Adrenal gland (tissue), 9 donors: ENCODE measurements at regions not wholly inside any gene's neighbourhood (a gene's known extent, or its start where the extent isn't known, plus 50 kb on each side); places are given as distances from the start of the nearest gene placed in this dataset.

ENCODE experiments used
- DNase-seq, 7 donors: peaks; one replicate each; pipeline ENCODE4 v3.0.0-alpha.2; 2019 to 2020
- H3K27ac ChIP-seq, 5 donors: fragments of 200-600 bp; sonication (generic) in 4 of 5; 1 replicate in 3 of 5; 2 replicates in 2 of 5; pipeline versions ENCODE4 v1.5.1 to v1.8.0; 2016 to 2020; ENCODE audit warnings: mild to moderate bottlenecking in 1 of 5
- H3K27me3 ChIP-seq: fragments of 200-600 bp; 2 replicates; pipeline ENCODE4 v1.8.0; 2021
- H3K36me3 ChIP-seq, 2 donors: fragments of 200-600 bp; replicated peaks in 1 of 2; 1 replicate in 1 of 2; 2 replicates in 1 of 2; pipeline versions ENCODE4 v1.5.1 to v1.8.0; 2018 to 2022
- H3K4me1 ChIP-seq, 2 donors: fragments of 200-600 bp; replicated peaks in 1 of 2; 1 replicate in 1 of 2; 2 replicates in 1 of 2; pipeline versions ENCODE4 v1.5.1 to v1.8.0; 2018 to 2021
- H3K4me3 ChIP-seq, 4 donors: fragments of 200-600 bp; sonication (generic) in 3 of 4; one replicate each; pipeline ENCODE4 v1.5.1; 2016 to 2018
- H3K9me3 ChIP-seq, 3 donors: fragments of 200-600 bp; sonication (generic) in 1 of 3; replicated peaks in 1 of 3; 1 replicate in 2 of 3; 2 replicates in 1 of 3; pipeline versions ENCODE4 v1.5.1 to v1.8.0; 2016 to 2021
- CTCF ChIP-seq, 6 experiments: fragments of 450-650 bp in 4 of 6; fragments of 200-600 bp in 2 of 6; sonication (generic) in 1 of 6; IDR thresholded peaks; 1 replicate in 5 of 6; 2 replicates in 1 of 6; pipeline versions ENCODE4 v1.5.1 to v1.8.0; 2016 to 2021; ENCODE audit warnings: antibody characterized with exemption in 6 of 6, mild to moderate bottlenecking in 2 of 6, moderate library complexity in 1 of 6
- POLR2A ChIP-seq, 2 donors: fragments of 450-650 bp; IDR thresholded peaks; one replicate each; pipeline ENCODE4 v1.6.1; 2017; ENCODE audit warnings: antibody characterized with exemption in 2 of 2, mild to moderate bottlenecking in 2 of 2, moderate library complexity in 1 of 2
- WGBS, 4 donors: extraction: QIAGEN DNeasy Blood & Tissue Kit in 2 of 4; methylation state at CpG; one replicate each; pipeline versions ENCODE4 v1.1.5 to v1.1.7; 2013 to 2017; 5-methylcytosine and 5-hydroxymethylcytosine counted together
- intact Hi-C, 2 donors: fragments of 100-400 bp; cut with DNase I; formaldehyde crosslinking; loops; one replicate each; pipeline versions ENCODE4 v1.14.1 to v1.15.0; 2022 to 2023
- donor health status: healthy with polysubstance abuse.
- donor health status: Bipolar disorder and iron deficiency.
- donor health status: DM: yes; HTN: yes; CAD: no.
- donor health status: DM: no; HTN: no; CAD: no.
- donor health status: DM: no; HTN: no; CAD: no.

DNA sequence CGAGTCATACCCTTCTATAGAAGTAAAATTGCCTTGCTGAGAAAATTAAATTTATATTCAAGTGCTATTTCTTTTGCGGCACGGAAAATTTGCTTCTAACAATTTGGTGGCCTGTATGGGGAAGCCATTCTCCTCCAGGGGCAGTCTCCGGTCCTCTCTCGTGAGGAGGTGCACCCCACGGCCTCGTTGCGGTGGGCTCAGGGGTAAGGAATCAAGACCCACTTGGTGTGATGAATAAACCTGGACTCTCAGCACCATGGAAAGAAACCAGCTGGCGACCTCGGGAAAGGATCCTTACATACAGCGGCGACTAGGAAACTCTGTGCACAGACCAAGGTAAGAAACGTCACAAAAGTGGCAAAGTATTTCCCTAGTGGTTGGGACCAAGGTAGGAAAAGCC lies 252.9 kb downstream of the DPY19L2 start:
- no peak for TF ChIP-seq CTCF (IDR thresholded peaks at IDR 0.05)
- no peak for TF ChIP-seq POLR2A (IDR thresholded peaks at IDR 0.05)
- H3K9me3 ChIP-seq, result no peaks in the 10 kb centered on the region
- no peaks in the 10 kb centered on the region for H3K36me3 ChIP-seq
- H3K27ac ChIP-seq, result no peak overlapping the region
- no peak overlapping the region for H3K4me3 ChIP-seq
- intact Hi-C loops, result no loop called here
- WGBS, 4 donors, result 90 to 92% (median 92%) methylated on average over 13 of the region's 13 CpGs
- DNase-seq, result no peak
- H3K4me1 ChIP-seq, result no peaks in the 10 kb centered on the region
- no peaks in the 10 kb centered on the region for H3K27me3 ChIP-seq

- no peaks in the 10 kb centered on the region for H3K36me3 ChIP-seq
Observed at GRCh38 chr12:63410197-63410596, 258.1 kb downstream of the DPY19L2 start.

DNA sequence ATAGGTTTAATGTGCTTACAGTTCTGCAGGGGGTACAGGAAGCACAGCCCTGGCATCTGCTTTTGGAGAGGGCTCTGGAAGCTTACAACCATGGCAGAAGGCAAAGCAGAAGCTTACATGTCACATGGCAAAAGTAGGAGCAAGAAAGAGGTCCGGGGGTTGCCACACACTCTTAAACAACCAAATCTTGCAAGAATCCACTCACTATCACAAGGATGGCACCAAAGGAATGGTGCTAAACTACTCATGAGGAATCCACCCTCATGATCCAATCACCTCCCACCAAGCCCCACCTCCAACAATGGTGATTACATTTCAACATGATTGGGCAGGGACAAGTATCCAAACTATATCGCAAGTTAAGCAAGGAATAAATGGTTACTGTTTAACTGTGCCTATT lies 255.8 kb upstream of the AVPR1A start:
- Histone ChIP-seq H3K27me3 (no peaks in the 10 kb centered on the region), H3K4me1 (no peaks in the 10 kb centered on the region), H3K36me3 (no peaks in the 10 kb centered on the region), H3K4me3 (no peak overlapping the region), H3K27ac (no peak overlapping the region), H3K9me3 (no peaks in the 10 kb centered on the region)
- no peak for TF ChIP-seq CTCF (IDR thresholded peaks at IDR 0.05)
- TF ChIP-seq POLR2A (IDR thresholded peaks at IDR 0.05), result no peak
- no peak for DNase-seq
- WGBS, 4 donors, result 80 to 88% (median 84%) methylated on average over 2 of the region's 2 CpGs
- intact Hi-C loops, result no loop called here

More at GRCh38 chr12:63410197-63410596, 258.1 kb downstream of the DPY19L2 start:
- Histone ChIP-seq H3K27me3 (no peaks in the 10 kb centered on the region), H3K27ac (no peak overlapping the region), H3K4me3 (no peak overlapping the region), H3K4me1 (no peaks in the 10 kb centered on the region), H3K9me3 (no peaks in the 10 kb centered on the region)
- intact Hi-C loops, result no loop called here
- no peak for TF ChIP-seq POLR2A (IDR thresholded peaks at IDR 0.05)
- no peak for TF ChIP-seq CTCF (IDR thresholded peaks at IDR 0.05)
- 31 to 56% (median 44%) methylated on average over 1 of the region's 1 CpG for WGBS, 4 donors
- no peak for DNase-seq

- H3K4me1 ChIP-seq, result no peaks in the 10 kb centered on the region
- H3K27ac ChIP-seq, result no peak overlapping the region
- no peaks in the 10 kb centered on the region for H3K9me3 ChIP-seq
- H3K4me3 ChIP-seq, result no peak overlapping the region
- no peaks in the 10 kb centered on the region for H3K36me3 ChIP-seq
- TF ChIP-seq CTCF (IDR thresholded peaks at IDR 0.05) (no peak), POLR2A (IDR thresholded peaks at IDR 0.05) (no peak)
- H3K27me3 ChIP-seq, result no peaks in the 10 kb centered on the region
- DNase-seq, result no peak
- intact Hi-C loops, result no loop called here
- WGBS, 4 donors, result 0% methylated on average over 1 of the region's 1 CpG
Observed at GRCh38 chr12:63404611-63405010, 253.6 kb upstream of the AVPR1A start.
